PC-9 (cell line): ENCODE measurements at regions not wholly inside any gene's neighbourhood (a gene's known extent, or its start where the extent isn't known, plus 50 kb on each side); places are given as distances from the start of the nearest gene placed in this dataset.

Experiments used
- BruUV-seq: library from RNA; stranded (reverse); fragments of 400-500 nt; replicated peaks from 2 replicates; lab custom pipeline; 2021; lab: Mats Ljungman, UMichigan
- CTCF ChIA-PET: fragments of 300-600 bp; sonication (Branson Sonifier 250); formaldehyde crosslinking; loops from one replicate; lab custom pipeline; 2022; ENCODE audit warnings: antibody characterized with exemption; lab: Charles Lee
- POLR2A ChIA-PET: fragments of 300-600 bp; sonication (Branson Sonifier 250); formaldehyde crosslinking; loops from one replicate; lab custom pipeline; 2022; ENCODE audit warnings: antibody characterized with exemption; ENCODE audit not compliant: unreplicated experiment; lab: Charles Lee
- DNase-seq, 2 experiments: peaks; one replicate each; pipeline versions ENCODE4 v3.0.0 to v3.0.0-alpha.2; 2015 to 2022; ENCODE audit warnings: mixed read lengths in 1 of 2
- H2AFZ ChIP-seq: fragments of 200-600 bp; sonication (generic); 2 replicates; pipeline ENCODE4 v1.8.1; 2017; ENCODE audit warnings: antibody characterized with exemption
- H3F3A ChIP-seq: fragments of 200-600 bp; sonication (generic); 2 replicates; pipeline ENCODE4 v1.8.1; 2017; ENCODE audit warnings: antibody characterized with exemption, mild to moderate bottlenecking, low read depth; ENCODE audit not compliant: insufficient read depth
- H3K27ac ChIP-seq: fragments of 200-600 bp; sonication (generic); 2 replicates; pipeline ENCODE4 v1.6.1; 2016; ENCODE audit warnings: mixed run types
- H3K27me3 ChIP-seq: fragments of 200-600 bp; sonication (generic); 2 replicates; pipeline ENCODE4 v1.6.1; 2016; ENCODE audit warnings: low read depth, mixed run types; ENCODE audit not compliant: insufficient read depth
- H3K36me3 ChIP-seq: fragments of 200-600 bp; sonication (generic); 2 replicates; pipeline ENCODE4 v1.6.1; 2016; ENCODE audit warnings: low read depth, mixed run types
- H3K4me1 ChIP-seq: fragments of 200-600 bp; sonication (generic); replicated peaks from 2 replicates; pipeline ENCODE4 v1.6.1; 2016; ENCODE audit warnings: mixed run types; ENCODE audit not compliant: insufficient read depth
- H3K4me2 ChIP-seq: fragments of 200-600 bp; sonication (generic); 2 replicates; pipeline ENCODE4 v1.6.1; 2017; ENCODE audit warnings: mixed run types
- H3K4me3 ChIP-seq: fragments of 200-600 bp; sonication (generic); 2 replicates; pipeline ENCODE4 v1.6.1; 2016; ENCODE audit warnings: mixed run types
- H3K79me2 ChIP-seq: fragments of 200-600 bp; sonication (generic); 2 replicates; pipeline ENCODE4 v1.6.1; 2017; ENCODE audit warnings: low read depth, mixed run types
- H3K9me2 ChIP-seq: fragments of 200-600 bp; sonication (generic); 2 replicates; pipeline ENCODE4 v1.8.1; 2017; ENCODE audit warnings: mild to moderate bottlenecking; ENCODE audit not compliant: insufficient read depth
- H3K9me3 ChIP-seq: fragments of 200-600 bp; sonication (generic); 2 replicates; pipeline ENCODE4 v1.8.1; 2016; ENCODE audit warnings: low read depth; ENCODE audit not compliant: insufficient read depth
- H4K20me1 ChIP-seq: fragments of 200-600 bp; sonication (generic); 2 replicates; pipeline ENCODE4 v1.8.1; 2017; ENCODE audit not compliant: insufficient read depth
- EZH2 ChIP-seq: fragments of 200-600 bp; sonication (generic); IDR thresholded peaks from 2 replicates; pipeline ENCODE4 v1.8.0; 2017; ENCODE audit warnings: antibody characterized with exemption, low read depth
- intact Hi-C: fragments of 100-400 bp; cut with micrococcal nuclease; formaldehyde crosslinking; loops from one replicate; pipeline ENCODE4 v1.10.0; 2022; ENCODE audit not compliant: unreplicated experiment
- TF ChIP-seq, protein P1 (sequence below): fragments of 200-600 bp; sonication (generic); conservative IDR thresholded peaks from 2 replicates; pipeline ENCODE4 v1.6.1; 2017; ENCODE audit warnings: mixed run types, antibody characterized with exemption, mild to moderate bottlenecking, moderate library complexity

DNA sequence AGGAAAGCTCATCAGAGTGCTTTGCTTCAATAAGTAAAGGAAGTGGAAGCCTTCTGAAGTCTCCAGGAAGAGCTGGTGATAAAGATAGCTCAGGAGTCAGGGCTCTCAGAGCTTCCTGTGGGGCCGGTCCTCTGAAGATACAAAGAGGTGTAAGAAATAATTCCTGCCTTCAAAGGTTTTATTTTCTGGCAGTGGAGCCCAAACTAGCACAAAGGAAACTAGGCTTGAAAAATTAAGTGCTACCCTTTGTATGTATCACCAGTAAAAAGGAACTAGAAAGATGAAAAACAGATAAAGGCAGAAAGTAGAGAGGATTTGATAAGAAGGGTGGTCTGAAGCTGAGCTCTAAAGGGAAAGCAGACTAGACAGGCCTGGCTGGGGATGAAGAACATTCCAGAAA lies 204.1 kb upstream of the SASH1 start:
- H3K4me2 ChIP-seq, result no peak overlapping the region
- intact Hi-C loops, result no loop called here
- CTCF ChIA-PET, result no interaction called here
- TF ChIP-seq, protein P1, sequence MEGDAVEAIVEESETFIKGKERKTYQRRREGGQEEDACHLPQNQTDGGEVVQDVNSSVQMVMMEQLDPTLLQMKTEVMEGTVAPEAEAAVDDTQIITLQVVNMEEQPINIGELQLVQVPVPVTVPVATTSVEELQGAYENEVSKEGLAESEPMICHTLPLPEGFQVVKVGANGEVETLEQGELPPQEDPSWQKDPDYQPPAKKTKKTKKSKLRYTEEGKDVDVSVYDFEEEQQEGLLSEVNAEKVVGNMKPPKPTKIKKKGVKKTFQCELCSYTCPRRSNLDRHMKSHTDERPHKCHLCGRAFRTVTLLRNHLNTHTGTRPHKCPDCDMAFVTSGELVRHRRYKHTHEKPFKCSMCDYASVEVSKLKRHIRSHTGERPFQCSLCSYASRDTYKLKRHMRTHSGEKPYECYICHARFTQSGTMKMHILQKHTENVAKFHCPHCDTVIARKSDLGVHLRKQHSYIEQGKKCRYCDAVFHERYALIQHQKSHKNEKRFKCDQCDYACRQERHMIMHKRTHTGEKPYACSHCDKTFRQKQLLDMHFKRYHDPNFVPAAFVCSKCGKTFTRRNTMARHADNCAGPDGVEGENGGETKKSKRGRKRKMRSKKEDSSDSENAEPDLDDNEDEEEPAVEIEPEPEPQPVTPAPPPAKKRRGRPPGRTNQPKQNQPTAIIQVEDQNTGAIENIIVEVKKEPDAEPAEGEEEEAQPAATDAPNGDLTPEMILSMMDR, result no peak
- TF ChIP-seq EZH2, result no peak
- H3K36me3 ChIP-seq, result no peaks in the 10 kb centered on the region
- no peaks in the 10 kb centered on the region for H3K9me2 ChIP-seq
- H3K4me1 ChIP-seq, result peaks cover 19% of the 10 kb centered on the region
- POLR2A ChIA-PET, result no interaction called here
- no peak for DNase-seq
- BruUV-seq, result no TSS peak
- no peak overlapping the region for H3K4me3 ChIP-seq
- peaks cover 24% of the 10 kb centered on the region for H3F3A ChIP-seq
- no peaks in the 10 kb centered on the region; the same call in 1 of the 2 replicates for H3K9me3 ChIP-seq
- no peaks in the 10 kb centered on the region for H3K27me3 ChIP-seq
- no peak overlapping the region for H2AFZ ChIP-seq
- no peak overlapping the region for H3K27ac ChIP-seq
- H3K79me2 ChIP-seq, result no peaks in the 10 kb centered on the region
- no peaks in the 10 kb centered on the region for H4K20me1 ChIP-seq

DNA sequence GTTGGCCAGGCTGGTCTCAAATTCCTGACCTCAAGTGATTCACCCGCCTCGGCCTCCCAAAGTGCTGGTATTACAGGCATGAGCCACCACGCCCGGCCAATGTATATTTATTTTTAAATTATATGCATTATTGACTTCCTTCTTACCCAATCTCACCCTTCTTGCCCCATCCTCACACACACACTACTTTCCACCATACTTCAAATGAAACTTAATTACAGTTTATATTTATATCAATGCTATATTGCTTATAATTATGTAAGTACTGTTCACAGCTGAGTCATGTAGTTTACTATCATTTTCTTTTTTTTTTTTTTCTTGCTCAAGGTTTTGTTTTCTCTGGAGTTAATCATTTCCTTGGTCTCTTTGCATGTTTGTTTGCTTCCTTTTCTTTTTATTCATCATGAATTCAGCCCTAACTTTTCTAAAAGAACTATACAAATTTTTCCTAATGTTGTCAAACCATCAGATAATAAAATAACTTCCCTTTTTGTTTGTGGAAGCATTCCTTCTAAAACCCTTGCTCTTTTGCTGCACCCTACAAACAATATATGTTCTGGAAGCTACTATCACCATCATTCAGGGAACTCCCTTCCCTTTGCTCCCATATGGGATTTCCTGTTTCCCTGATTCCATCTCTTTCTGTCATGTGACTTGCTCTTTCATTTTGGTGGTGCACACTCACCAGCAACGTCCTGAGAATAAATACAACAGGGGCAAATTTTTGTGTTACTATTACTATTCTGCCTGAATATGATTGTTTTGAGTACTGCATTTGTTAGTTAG lies 201.7 kb upstream of the SASH1 start:
- Histone ChIP-seq H3K27ac (peak overlapping the region; percentile 69), H2AFZ (0 out of 2 replicates have a peak overlapping the region, but pooled peaks have one; percentile 43)

DNA sequence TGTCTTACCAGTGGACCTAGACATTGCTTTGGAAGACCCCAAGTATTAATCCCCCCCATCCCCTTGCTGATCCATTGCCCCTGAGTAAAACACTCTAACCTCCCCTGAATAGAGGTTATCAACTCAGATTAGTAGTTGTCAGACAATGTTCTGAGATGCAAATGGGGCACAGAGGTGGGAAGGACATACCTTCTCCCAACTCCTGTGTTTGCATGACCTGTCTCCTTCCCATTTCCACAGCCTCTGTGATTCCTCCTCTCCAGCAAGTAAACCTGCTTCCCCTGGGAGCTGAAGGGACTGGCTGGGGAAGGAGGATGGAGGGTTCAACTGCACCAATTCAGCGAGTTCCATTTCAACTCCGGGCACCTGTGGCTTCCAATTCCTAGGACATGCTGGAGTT lies 199.8 kb upstream of the SASH1 start:
- no peaks in the 10 kb centered on the region for H3K9me2 ChIP-seq
- H2AFZ ChIP-seq, result no peak overlapping the region
- no peak overlapping the region for H3K4me2 ChIP-seq
- ChIA-PET POLR2A (no interaction called here), CTCF (no interaction called here)
- no peaks in the 10 kb centered on the region for H3K79me2 ChIP-seq
- H3K4me3 ChIP-seq, result no peak overlapping the region
- no peaks in the 10 kb centered on the region for H3K36me3 ChIP-seq
- no peak for DNase-seq
- no peak overlapping the region for H3K27ac ChIP-seq
- H3F3A ChIP-seq, result peaks cover 22% of the 10 kb centered on the region
- no peaks in the 10 kb centered on the region for H3K27me3 ChIP-seq
- BruUV-seq, result no TSS peak
- H3K4me1 ChIP-seq, result peaks cover 25% of the 10 kb centered on the region
- H3K9me3 ChIP-seq, result no peaks in the 10 kb centered on the region; the same call in 1 of the 2 replicates
- TF ChIP-seq, protein P1, result no peak
- no peak for TF ChIP-seq EZH2
- intact Hi-C loops, result no loop called here
- H4K20me1 ChIP-seq, result no peaks in the 10 kb centered on the region

More for the DNA sequence above, 201.7 kb upstream of the SASH1 start:
- BruUV-seq, result no TSS peak
- Histone ChIP-seq H3F3A (peaks cover 22% of the 10 kb centered on the region), H3K36me3 (no peaks in the 10 kb centered on the region), H3K27me3 (no peaks in the 10 kb centered on the region), H3K9me2 (no peaks in the 10 kb centered on the region), H3K4me1 (peaks cover 15% of the 10 kb centered on the region), H4K20me1 (no peaks in the 10 kb centered on the region), H3K4me2 (peak overlapping the region; percentile 49), H3K9me3 (no peaks in the 10 kb centered on the region; the same call in 1 of the 2 replicates), H3K4me3 (0 out of 2 replicates have a peak overlapping the region, but pooled peaks have one; percentile 1), H3K79me2 (no peaks in the 10 kb centered on the region)
- intact Hi-C loops, result no loop called here
- ChIA-PET CTCF (no interaction called here), POLR2A (no interaction called here)
- peak in 1 of 2 experiments; percentile 82 for DNase-seq
- TF ChIP-seq, protein P1, result no peak
- TF ChIP-seq EZH2, result no peak
